Right lobe of liver (tissue), 4 donors: ENCODE measurements at regions not wholly inside any gene's neighbourhood (a gene's known extent, or its start where the extent isn't known, plus 50 kb on each side); places are given as distances from the start of the nearest gene placed in this dataset.

ENCODE experiments used
- CTCF ChIP-seq, 4 donors: fragments of 200-600 bp in 3 of 4; fragments of 450-650 bp in 1 of 4; IDR thresholded peaks; one replicate each; pipeline versions ENCODE4 v1.5.1 to v1.8.0; 2016 to 2022; ENCODE audit warnings: antibody characterized with exemption in 4 of 4, mild to moderate bottlenecking in 2 of 4
- POLR2A ChIP-seq: fragments of 450-650 bp; IDR thresholded peaks from one replicate; pipeline ENCODE4 v1.6.1; 2017; ENCODE audit warnings: antibody characterized with exemption, mild to moderate bottlenecking
- donor health status: DM: no; HTN: no; CAD: no.
- donor health status: DM: no; HTN: no; CAD: no.
- donor health status: DM: no; HTN: yes; CAD: no.

DNA sequence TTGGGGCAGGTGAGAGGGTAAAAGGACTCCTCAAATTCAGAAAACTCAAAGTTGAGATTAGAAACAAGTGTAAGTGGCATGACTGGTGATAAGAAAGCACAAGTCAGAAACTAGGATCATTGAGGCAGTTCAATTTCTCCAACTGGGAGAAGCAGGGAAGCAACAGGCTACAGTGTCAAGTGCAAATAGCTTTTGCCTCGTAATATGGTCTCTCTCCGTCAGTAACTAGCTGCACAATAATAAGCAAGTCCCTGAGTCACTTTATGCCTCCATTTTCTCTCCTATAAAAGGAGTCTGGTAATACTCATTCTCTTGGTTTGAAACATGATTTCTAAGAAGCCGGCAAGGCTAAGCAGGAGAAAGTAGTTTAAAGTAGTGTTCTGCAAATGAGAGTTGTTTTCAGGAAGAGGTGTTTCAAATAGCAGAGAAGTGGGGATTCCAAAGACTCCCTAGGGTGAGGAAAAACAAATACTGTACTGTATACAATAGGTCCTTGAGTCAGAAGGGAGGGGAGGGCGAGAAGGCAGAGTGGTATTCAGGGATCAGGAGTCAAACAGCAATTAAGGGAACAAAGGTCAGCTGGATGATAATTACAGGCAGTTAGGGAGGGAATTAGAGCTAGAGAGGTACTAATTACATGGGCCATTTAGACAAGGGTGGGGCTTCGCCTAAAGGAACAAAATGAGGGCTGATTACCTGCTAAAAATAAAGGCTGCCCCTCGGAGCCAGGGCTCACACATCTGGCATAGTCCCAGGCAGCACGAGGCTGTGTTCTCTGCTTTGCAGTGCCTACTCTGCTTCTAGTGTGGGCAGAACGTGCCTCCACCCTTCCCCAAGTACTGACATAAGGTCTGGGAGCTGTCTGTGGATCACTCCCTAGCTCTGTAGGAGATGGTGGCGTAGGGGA is 96.0 kb upstream of the BDNF start:
- no peak for TF ChIP-seq CTCF (IDR thresholded peaks at IDR 0.05)
- no peak for TF ChIP-seq POLR2A
